Left lung (tissue), 4 donors: ENCODE measurements at regions not wholly inside any gene's neighbourhood (a gene's known extent, or its start where the extent isn't known, plus 50 kb on each side); places are given as distances from the start of the nearest gene placed in this dataset.
A peak's percentile ranks its signal among the peaks of the same experiment; 100 is the strongest.

ENCODE experiments used
- ATAC-seq: fragments of 200-7000 bp; cut with Tn5 transposase; one replicate; pipeline ENCODE4 v1.9.1; 2020; ENCODE audit warnings: moderate library complexity
- DNase-seq, 4 donors: peaks; one replicate each; pipeline ENCODE4 v3.0.0-alpha.2; 2013 to 2020
- H3K27ac ChIP-seq, 2 donors: fragments of 200-600 bp; sonication (generic) in 1 of 2; one replicate each; pipeline versions ENCODE4 v1.5.0 to v1.8.0; 2020 to 2021
- H3K27me3 ChIP-seq, 2 donors: fragments of 200-600 bp; sonication (generic) in 1 of 2; one replicate each; pipeline versions ENCODE4 v1.5.0 to v1.8.0; 2020 to 2021
- H3K36me3 ChIP-seq, 2 donors: fragments of 200-600 bp; sonication (generic) in 1 of 2; one replicate each; pipeline versions ENCODE4 v1.5.0 to v1.8.0; 2020 to 2021
- H3K4me1 ChIP-seq, 2 donors: fragments of 200-600 bp; one replicate each; pipeline ENCODE4 v1.8.0; 2021
- H3K4me3 ChIP-seq, 2 donors: fragments of 200-600 bp; sonication (generic) in 1 of 2; one replicate each; pipeline versions ENCODE4 v1.5.0 to v1.8.0; 2020 to 2021; ENCODE audit warnings: mild to moderate bottlenecking in 1 of 2
- H3K9me3 ChIP-seq, 2 donors: fragments of 200-600 bp; sonication (generic) in 1 of 2; one replicate each; pipeline versions ENCODE4 v1.5.0 to v1.8.0; 2020 to 2021
- CTCF ChIP-seq, 2 donors: fragments of 200-600 bp; sonication (generic) in 1 of 2; IDR thresholded peaks; one replicate each; pipeline versions ENCODE4 v1.5.0 to v1.8.0; 2021; ENCODE audit warnings: antibody characterized with exemption in 2 of 2
- intact Hi-C, 2 donors: fragments of 100-400 bp; cut with DNase I; formaldehyde crosslinking; loops; one replicate each; pipeline versions ENCODE4 v1.11.2 to v1.14.2; 2022
- donor health status: DM: no; HTN: yes; CAD: no.
- donor health status: DM: no; HTN: no; CAD: no.

DNA sequence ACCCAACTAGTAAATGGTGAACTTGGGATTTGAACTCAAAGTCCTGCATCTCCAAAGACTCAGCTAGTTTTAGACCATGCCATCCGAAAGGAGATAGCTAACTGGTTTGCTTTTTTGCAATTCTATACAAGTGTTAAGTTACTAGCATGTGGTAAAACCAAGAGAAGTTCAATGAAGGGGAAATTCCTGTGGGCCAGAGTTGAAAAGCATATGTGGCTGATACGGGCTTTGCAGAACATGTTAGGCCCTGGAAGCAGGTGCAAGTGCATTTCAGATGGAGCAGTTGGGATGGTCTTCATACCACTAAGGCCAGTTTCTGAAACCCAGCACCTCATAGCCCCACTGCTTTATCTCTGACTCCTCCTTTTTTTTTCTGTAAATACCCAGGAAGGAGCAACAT, 620.9 kb downstream of the PLPP3 start:
- no peaks in the 10 kb centered on the region for H3K36me3 ChIP-seq
- intact Hi-C loops = no loop called here
- no peak overlapping the region for H3K4me3 ChIP-seq
- no peaks in the 10 kb centered on the region for H3K9me3 ChIP-seq
- H3K27ac ChIP-seq = no peak overlapping the region
- no peaks in the 10 kb centered on the region for H3K27me3 ChIP-seq
- DNase-seq = no peak
- TF ChIP-seq CTCF (IDR thresholded peaks at IDR 0.05) = no peak
- no peaks in the 10 kb centered on the region for H3K4me1 ChIP-seq
- no peak for ATAC-seq

- no peaks in the 10 kb centered on the region for H3K36me3 ChIP-seq
- no peak for ATAC-seq
- no peak for TF ChIP-seq CTCF (IDR thresholded peaks at IDR 0.05)
- no peaks in the 10 kb centered on the region for H3K27me3 ChIP-seq
- H3K4me1 ChIP-seq = no peaks in the 10 kb centered on the region
- DNase-seq = peak in 2 of 4 donors; percentile 59 to 74
- H3K9me3 ChIP-seq = no peaks in the 10 kb centered on the region
- intact Hi-C loops = no loop called here
- no peak overlapping the region for H3K27ac ChIP-seq
- no peak overlapping the region for H3K4me3 ChIP-seq
Observed at GRCh38 chr1:55957276-55957675, 622.1 kb downstream of the PLPP3 start.

DNA sequence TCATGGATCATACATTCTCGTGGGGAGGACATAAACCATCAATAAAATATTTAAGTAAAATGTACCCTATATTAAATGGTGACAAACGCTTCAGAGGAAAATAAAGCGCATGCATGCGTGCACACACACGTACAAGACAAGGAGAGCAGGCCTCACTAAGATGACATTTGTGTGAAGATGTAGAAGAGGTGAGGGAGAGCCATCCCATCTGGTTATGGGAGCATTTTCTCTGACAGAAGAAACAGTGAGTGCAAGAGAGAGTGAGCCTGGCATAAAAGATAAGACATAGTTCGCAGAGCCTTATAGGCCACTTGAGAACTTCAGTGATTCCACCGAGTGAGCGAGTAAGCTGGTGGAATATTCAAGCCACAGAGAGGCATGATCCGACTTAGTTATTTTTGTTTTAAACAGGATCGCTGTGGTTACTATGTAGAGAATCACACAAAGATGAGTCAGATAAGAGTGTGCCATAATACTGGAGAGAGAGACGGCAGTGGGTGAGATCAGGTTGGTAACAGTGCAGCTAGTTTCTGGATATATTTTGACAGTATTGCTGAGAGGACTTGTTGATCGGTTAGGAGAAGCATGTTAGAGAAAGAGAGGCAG, 624.2 kb downstream of the PLPP3 start:
- H3K4me3 ChIP-seq = no peak overlapping the region
- H3K27me3 ChIP-seq = no peaks in the 10 kb centered on the region
- H3K36me3 ChIP-seq = no peaks in the 10 kb centered on the region
- no peak for TF ChIP-seq CTCF (IDR thresholded peaks at IDR 0.05)
- DNase-seq = peak in 1 of 4 donors; percentile 19
- intact Hi-C loops = no loop called here
- H3K4me1 ChIP-seq = no peaks in the 10 kb centered on the region
- H3K27ac ChIP-seq = no peak overlapping the region
- H3K9me3 ChIP-seq = no peaks in the 10 kb centered on the region
- ATAC-seq = no peak

GRCh38 chr1:55951291-55951690, 628.1 kb downstream of the PLPP3 start:
- H3K4me1 ChIP-seq = no peaks in the 10 kb centered on the region
- H3K4me3 ChIP-seq = no peak overlapping the region
- intact Hi-C loops = no loop called here

GRCh38 chr1:55947446-55947845, 631.9 kb downstream of the PLPP3 start:
- no peak for TF ChIP-seq CTCF (IDR thresholded peaks at IDR 0.05)
- H3K27me3 ChIP-seq = no peaks in the 10 kb centered on the region
- H3K36me3 ChIP-seq = no peaks in the 10 kb centered on the region
- intact Hi-C loops = no loop called here
- no peak for DNase-seq
- H3K4me1 ChIP-seq = no peaks in the 10 kb centered on the region
- H3K27ac ChIP-seq = no peak overlapping the region
- H3K9me3 ChIP-seq = no peaks in the 10 kb centered on the region
- no peak for ATAC-seq
- H3K4me3 ChIP-seq = no peak overlapping the region

More at GRCh38 chr1:55951291-55951690, 628.1 kb downstream of the PLPP3 start:
- Histone ChIP-seq H3K9me3 (no peaks in the 10 kb centered on the region), H3K27ac (no peak overlapping the region), H3K36me3 (no peaks in the 10 kb centered on the region), H3K27me3 (no peaks in the 10 kb centered on the region)
- no peak for TF ChIP-seq CTCF (IDR thresholded peaks at IDR 0.05)
- DNase-seq (no peak), ATAC-seq (no peak)
